Middle frontal gyrus (tissue), 1 donor: ENCODE measurements at regions not wholly inside any gene's neighbourhood (a gene's known extent, or its start where the extent isn't known, plus 50 kb on each side); places are given as distances from the start of the nearest gene placed in this dataset.
"Not testable (repeated sequence)": the region's sequence is repeated elsewhere in the genome, so short reads cannot be mapped to it uniquely, and the experiment has no call there.

ENCODE experiments used
- DNase-seq: peaks from one replicate; pipeline ENCODE4 v3.0.0-alpha.2; 2015; ENCODE audit warnings: low spot score; ENCODE audit errors: extremely low spot score

GRCh38 chr1:148318123-148318903, 164.8 kb downstream of the PPIAL4G start:
- no peak for DNase-seq

GRCh38 chr1:148317288-148317985, 165.4 kb upstream of the NBPF11 start:
- DNase-seq: no peak

- DNase-seq: no peak
These were observed 163.2 kb upstream of the NBPF11 start for GRCh38 chr1:148315071-148315811.

GRCh38 chr1:148310807-148311206, 158.7 kb upstream of the NBPF11 start:
- DNase-seq: no peak

GRCh38 chr1:148309940-148310500, 157.9 kb upstream of the NBPF11 start:
- no peak for DNase-seq

GRCh38 chr1:148308832-148309458, 156.9 kb upstream of the NBPF11 start:
- no peak for DNase-seq

- no peak for DNase-seq
These were observed 155.6 kb upstream of the NBPF11 start for GRCh38 chr1:148307583-148308185.

DNA sequence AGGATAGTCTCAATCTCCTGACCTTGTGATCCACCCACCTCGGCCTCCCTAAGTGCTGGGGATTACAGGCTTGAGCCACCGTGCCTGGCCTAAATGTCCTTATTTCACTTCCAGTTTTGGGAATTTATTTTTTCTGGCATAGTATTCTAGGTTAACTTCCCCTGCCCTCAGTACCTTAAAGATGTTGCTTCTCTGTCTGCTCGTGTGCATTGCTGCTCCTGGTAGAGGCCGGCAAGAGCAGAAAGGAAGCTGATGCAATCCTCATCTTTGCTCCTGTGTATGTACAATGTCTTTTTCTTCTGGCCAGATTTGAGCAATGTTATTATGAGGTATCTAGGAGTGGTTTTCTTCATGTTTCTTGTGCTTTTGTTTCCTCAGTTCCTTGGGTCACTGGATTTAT, 152.9 kb upstream of the NBPF11 start:
- DNase-seq: not testable (repeated sequence)

DNA sequence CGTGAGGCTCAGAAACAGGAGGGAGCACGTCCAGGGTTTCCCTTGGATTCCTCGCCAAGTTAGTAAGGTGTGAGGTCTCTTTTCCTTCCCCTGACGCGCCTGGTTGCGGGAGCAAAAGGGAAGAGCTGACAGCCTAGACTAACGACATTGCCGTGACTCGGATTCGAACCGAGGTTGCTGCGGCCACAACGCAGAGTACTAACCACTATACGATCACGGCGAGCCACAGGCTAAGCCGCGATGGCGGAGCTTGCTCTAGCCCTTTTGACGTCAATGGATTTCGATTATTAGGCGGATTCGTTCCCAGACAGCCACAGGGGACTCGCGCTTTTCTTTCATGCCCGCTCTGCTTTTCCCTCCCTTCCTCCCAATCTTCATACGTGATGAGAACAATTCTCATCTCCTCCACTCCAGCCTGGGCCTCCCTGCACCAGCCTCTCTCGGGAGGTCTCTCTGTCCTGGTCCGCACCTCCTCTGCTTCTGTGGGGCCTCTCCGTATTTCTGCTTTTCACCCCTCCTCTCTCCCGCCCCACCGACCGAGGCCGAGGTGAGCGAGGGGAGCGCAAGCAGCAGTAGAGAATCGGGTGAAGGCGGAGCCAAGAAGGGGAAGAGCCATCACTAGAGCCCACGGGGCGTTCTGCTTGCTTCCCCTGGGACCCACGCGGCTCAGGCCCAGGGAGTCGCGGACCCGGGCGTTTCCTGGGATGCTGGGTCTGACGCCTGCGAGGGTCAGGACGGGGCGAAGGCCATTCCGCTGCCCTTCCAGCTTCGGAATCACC, 150.7 kb upstream of the NBPF11 start:
- not testable (repeated sequence) for DNase-seq

DNA sequence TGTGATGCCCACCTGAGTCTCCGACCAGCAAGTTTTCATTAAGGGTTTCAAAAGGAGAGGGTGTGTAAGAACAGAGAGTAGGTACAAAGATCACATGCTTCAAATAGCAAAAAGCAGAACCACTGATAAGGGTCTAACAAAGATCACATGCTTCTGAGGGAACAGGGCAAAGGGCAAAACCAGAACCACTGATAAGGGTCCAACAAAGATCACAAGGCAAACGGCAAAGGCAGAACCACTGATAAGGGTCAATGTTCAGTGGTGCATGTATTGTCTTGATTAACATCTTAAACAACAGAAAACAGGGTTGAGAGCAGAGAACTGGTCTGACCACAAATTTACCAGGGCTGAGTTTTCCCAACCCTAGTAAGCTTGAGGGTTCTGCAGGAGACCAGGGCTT, 145.8 kb upstream of the NBPF11 start:
- DNase-seq: not testable (repeated sequence)

DNA sequence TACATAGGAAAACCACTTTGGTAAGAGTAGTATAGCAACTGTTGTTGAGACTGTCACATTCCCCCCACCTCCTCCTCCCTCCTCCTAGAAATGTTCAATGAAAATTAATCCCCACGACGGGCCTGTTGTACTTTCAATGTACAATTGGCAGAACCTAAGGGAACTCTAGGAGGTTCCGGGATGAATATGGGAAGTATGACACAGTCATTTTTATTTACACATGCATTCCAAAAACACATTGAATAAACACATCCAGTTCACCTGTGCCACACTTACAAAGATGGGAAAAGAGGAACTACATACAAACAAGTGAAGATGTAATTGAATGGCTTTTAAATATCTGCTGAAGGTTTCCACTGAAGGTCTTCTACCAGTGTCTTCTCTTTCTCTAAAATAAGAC, 144.4 kb upstream of the NBPF11 start:
- DNase-seq: no peak

GRCh38 chr1:148294116-148294807, 142.2 kb upstream of the NBPF11 start:
- no peak for DNase-seq

DNA sequence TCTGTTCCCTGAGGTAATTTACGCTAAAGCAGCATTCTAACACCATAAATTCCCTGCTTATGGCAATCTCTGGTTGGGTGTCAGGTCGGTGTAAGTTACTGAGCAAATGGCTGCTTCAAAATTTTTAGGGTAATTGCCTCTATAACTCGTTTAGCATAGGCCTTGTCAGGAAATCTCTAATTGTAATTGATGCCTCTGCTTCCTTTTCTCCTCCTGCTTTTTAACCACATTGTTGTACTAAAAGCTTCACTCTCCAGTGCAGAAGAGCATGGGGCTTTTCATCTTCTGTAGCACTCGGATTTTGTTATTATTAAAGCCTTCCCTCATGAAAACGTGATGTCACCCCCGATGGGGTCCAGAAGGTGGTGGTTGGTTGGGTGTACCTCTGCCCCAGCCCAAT, 141.6 kb upstream of the NBPF11 start:
- DNase-seq: no peak

DNA sequence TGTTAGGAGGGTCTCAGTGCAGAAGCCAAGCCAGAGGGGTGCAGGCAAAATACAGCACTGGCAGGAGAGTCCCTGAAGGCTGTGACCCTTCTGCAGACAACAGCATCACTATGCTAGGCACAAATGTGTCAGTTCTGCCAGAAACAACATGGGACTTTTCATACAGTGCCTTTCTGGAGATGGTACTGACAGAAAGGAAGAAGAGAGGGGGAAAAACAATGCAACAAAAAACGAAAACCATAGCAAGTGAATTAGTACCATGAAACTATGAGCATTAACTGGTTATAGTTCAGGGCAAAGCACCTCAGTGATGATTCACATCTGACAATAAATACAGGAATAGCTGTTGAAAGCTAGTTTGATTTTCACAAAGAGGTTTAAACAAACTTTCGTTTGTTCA, 140.8 kb upstream of the NBPF11 start:
- DNase-seq: no peak

GRCh38 chr1:148290881-148291280, 138.8 kb upstream of the NBPF11 start:
- no peak for DNase-seq

DNA sequence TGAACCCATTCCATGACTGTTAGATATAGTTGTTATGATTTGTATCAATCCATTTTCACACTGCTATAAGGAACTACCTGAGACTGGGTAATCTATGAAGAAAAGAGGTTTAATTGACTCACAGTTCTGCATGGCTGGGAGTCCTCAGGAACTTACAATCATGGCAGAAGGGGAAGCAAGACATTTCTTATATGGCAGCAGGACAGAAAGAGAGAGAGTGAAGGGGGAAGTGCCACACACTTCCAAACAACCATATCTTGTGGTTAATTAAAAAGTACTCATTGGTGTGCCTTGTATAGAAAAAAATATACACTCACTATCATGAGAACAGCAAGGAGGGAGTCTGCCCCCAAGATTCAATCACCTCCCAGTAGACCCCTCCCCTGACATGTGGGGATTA, 137.6 kb upstream of the NBPF11 start:
- DNase-seq: no peak

- not testable (repeated sequence) for DNase-seq
These were observed 133.9 kb upstream of the NBPF11 start for GRCh38 chr1:148285946-148286345.

GRCh38 chr1:148280831-148281572, 128.9 kb upstream of the NBPF11 start:
- DNase-seq: not testable (repeated sequence)
